ENCODE measurements at regions not wholly inside any gene's neighbourhood (a gene's known extent, or its start where the extent isn't known, plus 50 kb on each side); places are given as distances from the start of the nearest gene placed in this dataset.
A peak's percentile ranks its signal among the peaks of the same experiment; 100 is the strongest.

DNA sequence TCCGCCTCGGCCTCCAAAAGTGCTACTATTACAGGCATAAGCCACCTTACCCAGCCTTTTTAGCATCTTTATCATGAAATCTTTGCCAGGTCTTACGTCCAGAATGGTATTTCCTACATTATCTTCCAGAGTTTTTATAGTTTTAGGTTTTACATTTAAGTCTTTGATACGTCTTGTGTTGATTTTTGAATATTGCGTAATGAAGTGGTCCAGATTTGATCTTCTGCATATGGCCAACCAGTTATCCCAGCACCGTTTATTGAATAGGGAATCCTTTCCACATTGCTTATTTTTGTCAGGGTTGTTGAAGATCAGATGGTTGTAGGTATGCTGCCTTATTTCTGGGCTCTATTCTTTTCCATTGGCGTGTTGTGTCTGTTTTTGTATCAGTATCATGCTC, 349.6 kb downstream of the KCTD8 start:
- ChIA-PET CTCF (no interaction called here), POLR2A (no interaction called here)
- Histone ChIP-seq H3K4me3 (ENCODE audit: low read depth, low read length) (no peak overlapping the region), H3K4me1 (no peaks in the 10 kb centered on the region), H3K27me3 (replicated peaks; ENCODE audit: control insufficient read depth, insufficient read depth, low read length) (no peaks in the 10 kb centered on the region), H3K36me3 (ENCODE audit: control insufficient read depth, insufficient read depth, low read length) (no peaks in the 10 kb centered on the region), H3K9me3 (no peaks in the 10 kb centered on the region)
- Mint-ChIP-seq H3K9me3 (ENCODE audit: unreplicated experiment) (peaks cover 23% of the 10 kb centered on the region), H3K36me3 (ENCODE audit: insufficient read depth, unreplicated experiment) (no peaks in the 10 kb centered on the region), H3K4me3 (ENCODE audit: unreplicated experiment) (no peak overlapping the region), H3K4me1 (ENCODE audit: low read depth, unreplicated experiment) (no peaks in the 10 kb centered on the region), H3K27me3 (ENCODE audit: insufficient read depth, unreplicated experiment) (no peaks in the 10 kb centered on the region), H3K27ac (ENCODE audit: unreplicated experiment) (no peak overlapping the region)
- intact Hi-C loops (cut with micrococcal nuclease; ENCODE audit: unreplicated experiment): no loop called here
- no peak for DNase-seq
- no peak for TF ChIP-seq CTCF (IDR thresholded peaks at IDR 0.05; ENCODE audit: insufficient read depth in 1 of 2, low read depth in 1 of 2, low read length in 1 of 2, severe bottlenecking in 1 of 2, unreplicated experiment in 1 of 2)
- BruUV-seq (replicated peaks): no TSS peak

DNA sequence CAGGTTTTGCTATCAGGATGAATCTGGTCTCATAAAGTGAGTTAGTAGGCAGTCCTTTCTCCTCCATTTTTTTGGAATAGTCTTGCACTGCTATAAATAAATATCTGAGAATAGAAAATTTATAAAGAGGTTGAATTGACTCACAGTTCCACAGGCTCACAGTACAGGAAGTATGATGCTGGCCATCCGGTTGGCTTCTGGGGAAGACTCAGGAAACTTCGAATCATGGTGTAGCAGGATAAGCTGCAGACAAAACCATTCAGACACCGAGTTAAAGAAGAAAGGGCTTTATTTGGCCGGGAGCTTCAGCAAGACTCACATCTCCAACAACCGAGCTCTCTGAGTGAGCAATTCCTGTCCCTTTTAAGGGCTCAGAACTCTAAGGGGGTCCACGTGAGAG, 348.2 kb downstream of the KCTD8 start:
- TF ChIP-seq CTCF (IDR thresholded peaks at IDR 0.05; ENCODE audit: insufficient read depth in 1 of 2, low read depth in 1 of 2, low read length in 1 of 2, severe bottlenecking in 1 of 2, unreplicated experiment in 1 of 2): no peak
- CTCF ChIA-PET: no interaction called here
- Mint-ChIP-seq H3K4me3 (ENCODE audit: unreplicated experiment) (no peak overlapping the region), H3K27me3 (ENCODE audit: insufficient read depth, unreplicated experiment) (no peaks in the 10 kb centered on the region), H3K4me1 (ENCODE audit: low read depth, unreplicated experiment) (no peaks in the 10 kb centered on the region), H3K36me3 (ENCODE audit: insufficient read depth, unreplicated experiment) (no peaks in the 10 kb centered on the region), H3K9me3 (ENCODE audit: unreplicated experiment) (peaks cover 26% of the 10 kb centered on the region), H3K27ac (ENCODE audit: unreplicated experiment) (no peak overlapping the region)
- no peaks in the 10 kb centered on the region for H3K4me1 ChIP-seq
- BruUV-seq (replicated peaks): no TSS peak
- POLR2A ChIA-PET: no interaction called here
- DNase-seq: no peak
- no peaks in the 10 kb centered on the region for H3K36me3 ChIP-seq (ENCODE audit: control insufficient read depth, insufficient read depth, low read length)
- intact Hi-C loops (cut with micrococcal nuclease; ENCODE audit: unreplicated experiment): no loop called here
- no peaks in the 10 kb centered on the region for H3K9me3 ChIP-seq
- H3K4me3 ChIP-seq (ENCODE audit: low read depth, low read length): no peak overlapping the region
- H3K27me3 ChIP-seq (replicated peaks; ENCODE audit: control insufficient read depth, insufficient read depth, low read length): no peaks in the 10 kb centered on the region

GRCh38 chr4:44118971-44119680, 329.5 kb downstream of the KCTD8 start:
- no peak overlapping the region for H3K4me3 ChIP-seq (ENCODE audit: low read depth, low read length)
- TF ChIP-seq CTCF (IDR thresholded peaks at IDR 0.05; ENCODE audit: insufficient read depth in 1 of 2, low read depth in 1 of 2, low read length in 1 of 2, severe bottlenecking in 1 of 2, unreplicated experiment in 1 of 2): no peak
- H3K4me1 ChIP-seq: peaks cover 15% of the 10 kb centered on the region
- intact Hi-C loops (cut with micrococcal nuclease; ENCODE audit: unreplicated experiment): loop anchor here (2.0 kb wide), 1 partner anchor 38 kb away; no protein-coding TSS in a partner anchor
- CTCF ChIA-PET: no interaction called here
- DNase-seq: peak in 1 of 2 experiments; percentile 13
- no peaks in the 10 kb centered on the region for H3K36me3 Mint-ChIP-seq (ENCODE audit: insufficient read depth, unreplicated experiment)
- H3K27ac Mint-ChIP-seq (ENCODE audit: unreplicated experiment): peak overlapping the region; percentile 22
- no peak overlapping the region for H3K4me3 Mint-ChIP-seq (ENCODE audit: unreplicated experiment)
- no peaks in the 10 kb centered on the region for H3K27me3 Mint-ChIP-seq (ENCODE audit: insufficient read depth, unreplicated experiment)
- peaks cover 11% of the 10 kb centered on the region for H3K4me1 Mint-ChIP-seq (ENCODE audit: low read depth, unreplicated experiment)
- POLR2A ChIA-PET: no interaction called here
- H3K27me3 ChIP-seq (replicated peaks; ENCODE audit: control insufficient read depth, insufficient read depth, low read length): no peaks in the 10 kb centered on the region
- H3K36me3 ChIP-seq (ENCODE audit: control insufficient read depth, insufficient read depth, low read length): no peaks in the 10 kb centered on the region
- H3K9me3 Mint-ChIP-seq (ENCODE audit: unreplicated experiment): no peaks in the 10 kb centered on the region
- H3K9me3 ChIP-seq: no peaks in the 10 kb centered on the region
- no TSS peak for BruUV-seq (replicated peaks)

Data from Caco-2 (cell line).